NCI-H2196 (cell line): ENCODE measurements at regions not wholly inside any gene's neighbourhood (a gene's known extent, or its start where the extent isn't known, plus 50 kb on each side); places are given as distances from the start of the nearest gene placed in this dataset.
"Not testable (repeated sequence)": the region's sequence is repeated elsewhere in the genome, so short reads cannot be mapped to it uniquely, and the experiment has no call there.

Source experiments
- DNase-seq: peaks from one replicate; lab custom pipeline; 2025; ENCODE audit not compliant: unreplicated experiment; lab: John Stamatoyannopoulos, UW

- not testable (repeated sequence) for DNase-seq
These were observed 638.9 kb downstream of the SLC16A7 start for GRCh38 chr12:60234611-60235195.

GRCh38 chr12:60235261-60235660 is 639.4 kb downstream of the SLC16A7 start:
- DNase-seq = no peak

DNA sequence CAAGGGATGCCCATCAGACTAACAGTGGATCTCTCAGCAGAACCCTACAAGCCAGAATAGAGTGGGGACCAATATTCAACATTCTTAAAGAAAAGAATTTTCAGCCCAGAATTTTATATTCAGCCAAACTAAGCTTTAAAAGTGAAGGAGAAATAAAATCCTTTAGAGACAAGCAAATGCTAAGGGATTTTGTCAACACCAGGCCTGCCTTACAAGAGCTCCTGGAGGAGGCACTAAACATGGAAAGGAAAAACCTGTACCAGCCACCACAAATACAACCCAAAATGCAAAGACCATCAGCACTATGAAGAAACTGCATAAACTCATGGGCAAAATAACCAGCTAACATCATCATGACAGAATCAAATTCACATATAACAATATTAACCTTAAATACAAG is 640.6 kb downstream of the SLC16A7 start:
- not testable (repeated sequence) for DNase-seq

DNA sequence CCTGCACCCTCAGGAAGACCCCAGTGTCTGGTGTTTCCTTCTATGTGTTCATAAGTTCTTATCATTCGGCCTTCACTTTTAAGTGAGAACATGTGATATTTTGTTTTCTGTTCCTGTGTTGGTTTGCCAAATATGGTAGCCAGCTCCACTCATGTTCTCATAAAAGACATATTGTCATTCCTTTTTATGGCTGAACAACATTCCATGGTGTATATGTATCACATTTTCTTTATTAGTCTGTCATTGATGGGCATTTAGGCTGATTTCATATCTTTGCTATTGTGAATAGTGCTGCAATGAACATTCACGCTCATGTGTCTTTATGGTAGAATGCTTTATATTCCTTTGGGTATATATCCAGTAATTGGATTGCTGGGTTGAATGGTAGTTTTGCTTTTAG is 645.1 kb downstream of the SLC16A7 start:
- no peak for DNase-seq

- no peak for DNase-seq
These were observed 655.3 kb downstream of the SLC16A7 start for GRCh38 chr12:60251091-60251490.

GRCh38 chr12:60252359-60253096 is 656.7 kb downstream of the SLC16A7 start:
- DNase-seq = no peak

DNA sequence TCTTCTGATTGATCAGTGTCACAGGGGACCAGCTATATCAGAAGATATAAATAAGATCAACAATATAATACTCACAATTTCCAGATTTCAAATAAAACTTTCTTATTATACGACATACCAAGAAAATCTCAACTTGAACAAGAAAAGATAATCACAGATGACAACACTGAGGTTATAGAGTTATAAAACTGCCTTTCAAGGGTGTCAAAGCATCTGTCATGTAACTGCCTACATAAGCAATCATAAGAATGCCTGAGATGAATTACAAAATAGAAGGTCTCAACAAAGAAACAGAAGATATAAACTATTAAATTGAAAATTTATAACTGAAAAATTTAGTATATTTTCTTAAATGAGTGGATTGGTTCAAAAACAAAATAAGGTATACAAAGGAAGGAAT is 659.2 kb downstream of the SLC16A7 start:
- no peak for DNase-seq

DNA sequence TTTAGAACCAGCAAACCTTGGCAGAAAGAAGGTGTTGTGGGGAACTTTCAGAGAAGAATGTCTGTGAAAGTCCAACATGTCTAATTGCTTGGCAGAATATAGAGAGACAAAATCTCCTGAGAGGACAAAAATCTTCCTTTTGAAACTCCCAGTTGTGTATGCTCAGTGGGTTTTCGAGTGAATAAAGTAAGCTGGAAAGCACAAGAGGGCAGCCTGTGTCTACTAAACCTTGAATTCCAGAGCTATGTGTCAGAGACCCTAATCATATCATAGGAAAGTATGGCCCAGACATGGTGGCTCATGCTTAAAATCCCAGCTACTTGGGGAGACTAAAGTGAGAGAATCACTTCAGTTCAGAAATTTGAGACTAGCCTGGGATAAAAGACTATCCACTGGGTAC is 661.2 kb downstream of the SLC16A7 start:
- DNase-seq = no peak

DNA sequence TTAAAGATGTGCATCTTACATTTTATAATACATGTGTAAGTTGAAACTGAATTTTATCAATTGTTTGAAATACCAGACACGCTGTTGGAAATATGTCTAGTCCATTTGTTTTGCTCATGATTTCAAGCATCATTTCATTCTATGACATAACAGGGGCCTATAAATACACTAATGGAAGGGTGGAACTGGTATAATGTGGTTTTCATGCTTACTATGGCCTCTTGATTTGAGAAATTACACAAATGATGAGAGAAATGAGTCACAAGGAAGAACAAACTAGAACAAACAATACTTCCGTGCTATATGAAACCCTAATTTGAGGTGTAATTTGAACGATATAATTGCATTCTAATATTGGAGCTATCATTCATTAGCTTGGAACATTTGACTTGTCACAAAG is 663.4 kb downstream of the SLC16A7 start:
- DNase-seq = no peak

- no peak for DNase-seq
These were observed 666.5 kb downstream of the SLC16A7 start for GRCh38 chr12:60262378-60262777.

DNA sequence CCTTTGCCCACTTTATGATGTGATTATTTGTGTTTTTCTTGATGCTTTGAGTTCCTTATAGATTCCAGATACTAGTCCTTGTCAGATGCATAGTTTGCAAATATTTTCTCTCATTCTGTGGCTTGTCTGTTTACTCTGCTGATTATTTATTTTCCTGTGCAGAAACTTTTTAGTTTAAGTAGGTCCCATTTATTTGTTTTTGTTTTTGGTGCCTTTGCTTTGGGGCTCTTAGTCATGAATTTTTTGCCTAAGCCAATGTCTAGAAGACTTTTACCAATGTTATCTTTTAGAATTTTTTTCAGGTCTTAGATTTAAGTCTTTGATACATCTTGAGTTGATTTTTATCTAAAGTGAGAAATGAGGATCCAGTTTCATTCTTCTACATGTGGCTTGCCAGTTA is 667.3 kb downstream of the SLC16A7 start:
- no peak for DNase-seq

DNA sequence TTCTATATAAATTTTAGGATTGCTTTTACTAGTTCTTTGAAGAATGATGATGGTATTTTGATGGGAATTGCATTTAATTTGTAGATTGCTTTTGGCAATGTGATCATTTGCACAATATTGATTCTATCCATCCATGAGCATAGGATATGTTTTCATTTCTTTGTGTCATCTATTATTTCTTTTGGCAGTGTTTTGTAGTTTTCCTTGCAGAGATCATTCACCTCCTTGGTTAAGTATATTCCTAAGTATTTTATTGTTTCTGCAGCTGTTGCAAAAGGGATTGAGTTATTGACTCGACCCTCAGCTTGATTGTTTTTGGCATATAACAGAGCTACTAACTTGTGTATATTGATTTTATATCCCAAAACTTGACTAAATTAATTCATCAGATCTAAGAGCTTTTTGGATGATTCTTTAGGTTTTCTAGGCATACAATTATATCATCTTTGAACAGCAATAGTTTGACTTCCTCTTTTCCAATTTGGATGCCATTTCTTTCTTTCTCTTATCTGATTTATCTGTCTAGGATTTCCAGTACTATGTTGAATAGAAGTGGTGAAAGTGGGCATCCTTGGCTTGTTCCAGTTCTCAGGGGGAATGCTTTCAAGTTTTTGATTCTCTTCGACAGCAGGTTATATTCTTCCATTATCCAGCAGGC is 668.1 kb downstream of the SLC16A7 start:
- no peak for DNase-seq

DNA sequence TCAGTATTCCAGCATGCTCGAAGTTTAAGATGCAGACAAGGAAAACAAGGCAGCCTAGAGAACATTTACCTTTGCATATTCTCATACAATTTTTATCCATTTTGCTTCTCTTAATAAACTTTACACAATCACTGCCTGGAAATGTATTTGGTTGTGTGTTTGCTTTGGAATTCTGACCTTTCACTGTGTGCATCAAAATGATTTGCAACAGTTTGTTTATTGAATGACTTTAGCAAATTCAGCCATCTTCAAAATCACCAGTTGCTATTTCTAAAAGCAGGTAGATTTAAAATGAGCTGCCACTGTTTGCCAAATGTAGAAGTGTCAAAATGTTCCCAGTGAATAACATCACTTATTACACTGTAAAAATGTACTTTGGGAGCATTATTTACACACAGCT is 669.9 kb downstream of the SLC16A7 start:
- DNase-seq = no peak

DNA sequence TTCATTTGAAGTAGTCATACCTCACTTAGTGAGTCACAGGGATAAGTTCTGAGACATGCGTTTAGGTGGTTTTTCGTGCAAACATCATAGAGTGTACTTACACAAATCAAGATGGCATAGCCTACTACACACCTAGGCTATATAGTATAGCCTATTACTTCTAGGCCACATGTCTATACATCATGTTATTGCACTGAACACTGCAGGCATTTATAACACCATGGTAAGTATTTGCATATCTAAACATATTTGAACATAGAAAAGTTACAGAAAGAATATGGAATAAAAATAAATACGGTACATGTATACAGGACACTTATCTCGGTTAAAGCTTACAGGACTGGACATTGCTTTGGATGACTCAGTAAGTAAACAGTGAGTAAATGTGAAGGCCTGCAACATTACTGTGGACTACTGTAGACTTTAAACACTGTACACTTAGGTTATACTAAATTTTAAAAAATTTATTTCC is 670.6 kb downstream of the SLC16A7 start:
- no peak for DNase-seq

DNA sequence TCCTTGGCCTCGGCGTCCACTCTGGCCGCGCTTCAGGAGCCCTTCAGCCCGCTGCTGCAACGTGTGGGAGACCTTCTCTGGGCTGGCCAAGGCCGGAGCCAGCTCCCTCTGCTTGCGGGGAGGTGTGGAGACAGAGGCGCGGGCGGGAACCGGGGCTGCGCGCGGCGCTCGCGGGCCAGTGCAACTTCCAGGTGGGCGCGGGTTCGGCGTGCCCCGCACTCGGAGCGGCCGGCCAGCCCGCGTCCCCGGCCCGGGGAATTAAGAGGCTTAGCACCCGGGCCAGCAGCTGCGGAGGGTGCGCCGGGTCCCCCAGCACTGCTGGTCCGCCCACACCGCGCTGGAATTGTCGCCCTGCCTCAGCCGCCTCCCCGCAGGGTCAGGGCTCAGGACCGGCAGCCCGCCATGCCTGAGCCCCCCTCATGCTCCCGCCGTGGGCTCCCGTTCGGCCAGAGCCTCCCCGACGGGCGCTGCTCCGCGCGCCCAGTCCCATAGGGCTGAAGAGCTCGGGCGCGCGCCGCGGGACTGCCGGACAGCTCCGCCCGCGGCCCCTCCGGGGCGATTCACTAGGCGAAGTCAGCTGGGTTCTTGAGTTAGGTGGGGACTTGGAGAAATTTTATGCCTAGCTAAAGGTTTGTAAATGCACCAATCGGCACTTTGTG is 673.9 kb downstream of the SLC16A7 start:
- DNase-seq = no peak

DNA sequence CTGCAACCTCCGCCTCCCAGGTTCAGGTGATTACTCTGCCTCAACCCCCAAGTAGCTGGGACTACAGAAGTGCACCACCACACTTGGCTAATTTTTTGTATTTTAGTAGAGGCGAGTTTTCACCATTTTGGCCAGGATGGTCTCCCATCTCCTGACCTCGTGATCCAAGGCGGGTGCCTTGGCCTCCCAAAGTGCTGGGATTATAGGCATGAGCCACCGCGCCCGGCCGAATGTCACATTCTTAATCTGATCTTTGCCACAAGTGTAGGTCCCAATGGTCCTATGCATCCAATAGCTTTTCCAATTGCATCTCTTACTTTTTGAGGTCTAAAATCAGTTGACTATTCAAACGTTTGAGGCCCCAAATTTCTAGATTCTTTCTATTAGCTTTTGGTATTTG is 676.0 kb downstream of the SLC16A7 start:
- no peak for DNase-seq

DNA sequence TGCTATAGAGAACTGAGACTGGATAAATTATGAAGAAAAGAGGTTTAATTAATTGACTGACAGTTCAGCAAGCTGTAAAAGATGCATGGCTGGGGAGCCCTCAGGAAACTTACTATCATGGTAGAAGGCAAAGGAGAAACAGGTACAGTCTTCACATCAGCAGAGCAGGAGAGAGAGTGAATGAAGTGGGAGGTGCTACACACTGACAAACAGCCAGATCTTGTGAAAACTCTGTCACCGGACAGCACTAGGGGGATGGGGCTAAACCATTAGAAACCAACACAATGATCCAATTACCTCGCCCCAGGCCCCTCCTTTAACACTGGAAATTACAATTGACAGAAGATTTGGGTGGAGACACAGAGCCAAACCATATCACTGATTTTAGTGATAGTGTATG is 682.4 kb downstream of the SLC16A7 start:
- DNase-seq = no peak

DNA sequence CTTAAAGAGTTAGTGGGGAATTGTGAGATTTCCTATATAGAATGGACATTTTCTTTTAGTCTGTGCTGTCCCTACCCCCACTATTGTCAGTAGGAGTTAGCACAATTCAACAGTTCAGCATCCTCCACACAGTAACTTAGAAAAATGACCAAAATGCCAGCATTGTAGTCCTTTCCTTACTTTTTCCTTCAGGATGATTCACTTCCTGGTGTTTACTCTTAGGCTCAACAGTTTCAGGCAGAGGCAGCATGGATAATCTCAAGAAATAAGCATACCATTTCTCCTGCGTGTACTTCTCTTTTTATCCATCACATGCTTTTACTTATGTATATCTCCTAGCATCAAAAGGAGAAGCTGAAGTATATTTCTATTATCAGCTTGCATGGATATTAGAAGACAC is 683.4 kb downstream of the SLC16A7 start:
- no peak for DNase-seq

DNA sequence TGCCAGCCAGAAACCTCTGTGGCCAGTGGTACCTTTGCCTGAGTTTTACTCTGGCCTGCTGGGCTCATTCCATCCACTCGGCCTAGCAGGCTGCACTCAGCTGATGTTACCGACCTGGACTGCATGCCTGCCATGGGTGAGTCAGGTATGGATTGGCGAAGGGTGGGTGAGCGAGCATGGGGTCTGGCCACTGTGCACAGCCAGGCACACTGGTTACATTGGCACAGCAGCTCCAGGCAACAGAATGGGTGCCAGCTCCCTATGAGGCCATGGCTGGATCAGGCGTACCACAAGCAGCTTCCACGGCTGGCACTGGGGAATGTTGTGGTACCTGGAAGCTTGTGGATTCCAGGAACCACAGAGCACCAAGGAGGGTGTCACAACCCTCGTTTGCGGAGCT is 685.7 kb downstream of the SLC16A7 start:
- DNase-seq = no peak

GRCh38 chr12:60290532-60290931 is 694.7 kb downstream of the SLC16A7 start:
- DNase-seq = no peak

GRCh38 chr12:60308366-60308991 is 712.6 kb downstream of the SLC16A7 start:
- no peak for DNase-seq
